AG09319 (cell line): ENCODE measurements at regions not wholly inside any gene's neighbourhood (a gene's known extent, or its start where the extent isn't known, plus 50 kb on each side); places are given as distances from the start of the nearest gene placed in this dataset.

Experiments used
- DNase-seq: peaks from one replicate; pipeline ENCODE4 v3.0.0-alpha.2; 2010; ENCODE audit warnings: low read depth; ENCODE audit errors: extremely low read depth
- TF ChIP-seq, protein P1 (sequence below): IDR thresholded peaks from 2 replicates; pipeline ENCODE4 v1.5.1; 2011; ENCODE audit warnings: low read depth, mild to moderate bottlenecking, inconsistent platforms, low read length, moderate library complexity

DNA sequence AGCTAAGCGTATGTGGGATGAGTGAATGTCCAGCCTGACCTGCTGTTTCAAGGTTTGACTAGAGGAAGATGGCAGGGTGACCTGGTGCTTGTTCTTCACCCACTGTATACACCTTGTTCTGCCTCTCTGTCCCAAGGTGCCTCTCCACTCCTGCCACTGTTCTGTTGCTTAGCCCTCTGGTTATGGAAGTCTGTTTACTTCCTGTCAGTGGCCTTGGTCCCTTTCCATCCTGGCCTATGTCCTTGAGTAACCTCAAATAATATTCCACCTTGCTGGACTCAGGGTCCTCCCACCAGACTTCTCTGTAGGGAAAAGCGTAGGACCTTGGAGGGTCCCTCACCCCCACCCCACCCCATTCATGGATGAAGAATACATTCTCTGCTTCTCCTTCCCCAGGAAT is 73.2 kb upstream of the SALL1 start:
- TF ChIP-seq, protein P1, sequence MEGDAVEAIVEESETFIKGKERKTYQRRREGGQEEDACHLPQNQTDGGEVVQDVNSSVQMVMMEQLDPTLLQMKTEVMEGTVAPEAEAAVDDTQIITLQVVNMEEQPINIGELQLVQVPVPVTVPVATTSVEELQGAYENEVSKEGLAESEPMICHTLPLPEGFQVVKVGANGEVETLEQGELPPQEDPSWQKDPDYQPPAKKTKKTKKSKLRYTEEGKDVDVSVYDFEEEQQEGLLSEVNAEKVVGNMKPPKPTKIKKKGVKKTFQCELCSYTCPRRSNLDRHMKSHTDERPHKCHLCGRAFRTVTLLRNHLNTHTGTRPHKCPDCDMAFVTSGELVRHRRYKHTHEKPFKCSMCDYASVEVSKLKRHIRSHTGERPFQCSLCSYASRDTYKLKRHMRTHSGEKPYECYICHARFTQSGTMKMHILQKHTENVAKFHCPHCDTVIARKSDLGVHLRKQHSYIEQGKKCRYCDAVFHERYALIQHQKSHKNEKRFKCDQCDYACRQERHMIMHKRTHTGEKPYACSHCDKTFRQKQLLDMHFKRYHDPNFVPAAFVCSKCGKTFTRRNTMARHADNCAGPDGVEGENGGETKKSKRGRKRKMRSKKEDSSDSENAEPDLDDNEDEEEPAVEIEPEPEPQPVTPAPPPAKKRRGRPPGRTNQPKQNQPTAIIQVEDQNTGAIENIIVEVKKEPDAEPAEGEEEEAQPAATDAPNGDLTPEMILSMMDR: no peak
- no peak for DNase-seq

DNA sequence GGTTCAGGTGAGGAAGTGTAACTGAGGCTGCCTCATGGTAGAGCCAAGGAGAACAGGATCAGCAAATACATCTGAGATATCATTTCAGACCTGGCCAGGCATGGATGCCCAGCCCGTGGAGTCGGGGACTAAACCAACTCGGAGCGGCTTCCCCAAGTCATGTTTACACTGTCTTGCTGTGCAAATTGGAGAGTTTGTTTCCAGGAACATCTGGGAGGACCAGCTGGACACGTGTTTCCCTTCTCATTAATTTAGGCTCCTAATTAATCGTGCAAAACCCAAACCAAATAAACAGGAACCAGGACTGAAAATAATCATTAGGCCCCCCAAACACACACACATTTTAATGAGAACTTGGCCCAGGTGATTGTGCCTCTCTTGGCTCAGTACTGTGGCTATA is 70.9 kb upstream of the SALL1 start:
- DNase-seq: no peak
- TF ChIP-seq, protein P1: no peak

DNA sequence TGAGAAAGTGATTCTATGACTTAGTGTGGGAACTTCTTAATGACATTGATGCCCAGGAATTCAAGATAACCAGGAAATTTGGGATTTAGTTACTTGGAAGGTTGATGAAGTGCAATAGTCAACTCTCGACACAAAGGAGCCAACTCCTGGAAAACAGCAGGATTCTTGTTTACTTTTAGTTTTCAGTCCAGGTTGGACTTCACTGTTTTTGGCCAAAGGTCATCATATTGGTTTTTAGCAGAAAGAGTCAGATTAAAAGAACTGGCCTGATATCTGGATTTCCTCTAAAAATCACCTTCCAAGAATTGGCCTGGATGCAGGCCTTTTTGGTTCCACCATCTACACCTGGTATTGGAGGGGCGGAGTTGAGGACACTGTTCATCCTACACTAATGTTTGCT is 60.1 kb upstream of the SALL1 start:
- DNase-seq: no peak
- TF ChIP-seq, protein P1: no peak

DNA sequence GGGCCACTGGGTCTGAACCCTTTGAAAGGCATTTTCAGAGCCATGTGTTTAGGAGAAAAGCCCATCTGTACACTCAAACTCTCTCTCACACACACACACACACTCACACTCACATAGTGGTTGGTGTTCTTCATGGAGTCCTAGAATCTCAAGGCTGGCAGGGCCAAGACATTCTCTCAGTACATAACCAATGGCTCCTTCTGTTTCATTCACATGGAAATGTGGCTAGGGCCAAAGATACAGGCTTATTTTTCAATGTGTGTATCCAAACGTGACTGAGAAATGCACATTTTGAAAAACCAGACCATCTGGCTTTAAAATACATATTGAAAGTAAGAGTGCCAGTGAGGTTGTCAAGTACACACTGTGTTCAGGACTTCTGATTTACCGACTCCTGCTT is 59.0 kb upstream of the SALL1 start:
- DNase-seq: no peak
- TF ChIP-seq, protein P1: no peak

DNA sequence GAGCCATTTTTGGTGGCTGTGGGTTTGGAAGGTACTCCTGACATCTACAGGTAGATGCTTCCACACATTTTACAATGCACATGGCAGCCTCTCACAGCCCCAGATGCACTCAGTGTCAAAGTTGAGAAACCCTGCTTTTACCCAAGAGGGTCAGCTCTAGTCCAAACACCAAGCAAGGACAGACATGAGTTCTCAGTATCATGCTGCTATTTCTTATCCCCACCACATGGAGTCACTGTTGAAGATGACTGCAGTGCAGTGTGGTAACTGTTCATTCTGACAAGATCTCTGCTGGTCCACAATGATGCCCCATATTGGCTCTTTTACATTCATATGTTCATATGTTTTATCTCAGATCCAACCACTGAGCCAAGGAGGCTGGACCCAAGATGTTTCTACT is 50.5 kb upstream of the SALL1 start:
- DNase-seq: no peak
- TF ChIP-seq, protein P1: no peak
